ENCODE measurements at regions not wholly inside any gene's neighbourhood (a gene's known extent, or its start where the extent isn't known, plus 50 kb on each side); places are given as distances from the start of the nearest gene placed in this dataset.
A peak's percentile ranks its signal among the peaks of the same experiment; 100 is the strongest.

DNA sequence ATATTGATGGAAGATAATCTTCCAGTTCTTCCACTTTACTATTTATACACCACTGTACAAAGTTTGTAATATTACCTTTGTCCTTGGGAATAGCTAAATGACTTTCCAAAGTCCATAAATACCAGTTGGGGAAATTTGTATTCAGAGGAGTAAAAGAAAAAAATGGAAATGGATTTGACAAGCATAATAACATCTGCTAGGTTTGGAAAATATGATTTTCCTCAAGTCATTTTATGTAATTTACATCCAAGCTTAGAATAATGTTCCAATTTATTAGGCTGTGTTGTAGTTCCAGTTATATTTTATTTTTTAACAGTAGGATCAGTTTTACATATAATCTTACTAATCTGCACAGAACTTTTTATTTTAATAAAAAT, 563.0 kb upstream of the PKDCC start:
- DNase-seq (ENCODE audit: low read depth), result no peak
- no peak overlapping the region for H3K4me3 ChIP-seq (ENCODE audit: low read depth, low read length)
- TF ChIP-seq, protein P1, sequence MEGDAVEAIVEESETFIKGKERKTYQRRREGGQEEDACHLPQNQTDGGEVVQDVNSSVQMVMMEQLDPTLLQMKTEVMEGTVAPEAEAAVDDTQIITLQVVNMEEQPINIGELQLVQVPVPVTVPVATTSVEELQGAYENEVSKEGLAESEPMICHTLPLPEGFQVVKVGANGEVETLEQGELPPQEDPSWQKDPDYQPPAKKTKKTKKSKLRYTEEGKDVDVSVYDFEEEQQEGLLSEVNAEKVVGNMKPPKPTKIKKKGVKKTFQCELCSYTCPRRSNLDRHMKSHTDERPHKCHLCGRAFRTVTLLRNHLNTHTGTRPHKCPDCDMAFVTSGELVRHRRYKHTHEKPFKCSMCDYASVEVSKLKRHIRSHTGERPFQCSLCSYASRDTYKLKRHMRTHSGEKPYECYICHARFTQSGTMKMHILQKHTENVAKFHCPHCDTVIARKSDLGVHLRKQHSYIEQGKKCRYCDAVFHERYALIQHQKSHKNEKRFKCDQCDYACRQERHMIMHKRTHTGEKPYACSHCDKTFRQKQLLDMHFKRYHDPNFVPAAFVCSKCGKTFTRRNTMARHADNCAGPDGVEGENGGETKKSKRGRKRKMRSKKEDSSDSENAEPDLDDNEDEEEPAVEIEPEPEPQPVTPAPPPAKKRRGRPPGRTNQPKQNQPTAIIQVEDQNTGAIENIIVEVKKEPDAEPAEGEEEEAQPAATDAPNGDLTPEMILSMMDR (conservative IDR thresholded peaks at IDR 0.05; ENCODE audit: low read depth, low read length), result no peak

DNA sequence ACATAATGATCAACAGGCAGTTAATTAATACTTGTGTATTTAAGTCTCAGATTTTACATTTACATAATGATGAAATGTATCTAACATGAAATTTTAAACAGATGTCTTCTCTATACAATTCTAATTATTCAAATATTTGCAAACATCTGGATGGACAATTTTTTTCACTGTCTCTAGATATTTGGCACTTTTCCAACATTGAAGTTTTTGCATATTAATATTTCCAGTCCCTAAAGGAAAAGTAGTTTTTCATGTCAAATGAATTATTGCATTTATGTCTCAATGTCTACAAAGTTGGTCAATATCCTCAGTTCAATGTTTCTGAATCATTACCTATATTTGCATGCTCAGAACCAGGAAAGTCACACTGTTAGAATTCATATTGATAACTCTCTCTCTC, 560.9 kb upstream of the PKDCC start:
- DNase-seq (ENCODE audit: low read depth), result no peak
- TF ChIP-seq, protein P1 (conservative IDR thresholded peaks at IDR 0.05; ENCODE audit: low read depth, low read length), result no peak
- no peak overlapping the region for H3K4me3 ChIP-seq (ENCODE audit: low read depth, low read length)

DNA sequence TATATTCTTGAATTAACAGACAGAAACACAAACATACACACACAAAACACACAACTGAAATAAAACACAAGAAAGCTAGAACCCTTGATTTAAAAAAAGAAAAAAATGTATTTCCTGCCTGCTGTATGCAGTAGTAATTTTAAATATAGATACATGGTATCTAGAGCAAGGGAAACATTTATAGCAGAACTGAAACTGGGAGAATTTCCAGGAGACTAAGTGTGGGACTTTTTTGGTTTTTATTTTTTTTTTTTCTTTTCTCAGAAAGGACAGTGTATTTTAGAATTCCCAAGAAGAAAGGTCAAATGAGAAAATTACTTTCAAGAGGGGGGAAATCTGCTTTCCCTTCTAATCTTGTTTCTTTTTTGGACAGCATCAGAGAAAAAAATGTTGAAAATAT, 558.9 kb upstream of the PKDCC start:
- no peak overlapping the region for H3K4me3 ChIP-seq (ENCODE audit: low read depth, low read length)
- no peak for DNase-seq (ENCODE audit: low read depth)
- TF ChIP-seq, protein P1 (conservative IDR thresholded peaks at IDR 0.05; ENCODE audit: low read depth, low read length), result no peak

DNA sequence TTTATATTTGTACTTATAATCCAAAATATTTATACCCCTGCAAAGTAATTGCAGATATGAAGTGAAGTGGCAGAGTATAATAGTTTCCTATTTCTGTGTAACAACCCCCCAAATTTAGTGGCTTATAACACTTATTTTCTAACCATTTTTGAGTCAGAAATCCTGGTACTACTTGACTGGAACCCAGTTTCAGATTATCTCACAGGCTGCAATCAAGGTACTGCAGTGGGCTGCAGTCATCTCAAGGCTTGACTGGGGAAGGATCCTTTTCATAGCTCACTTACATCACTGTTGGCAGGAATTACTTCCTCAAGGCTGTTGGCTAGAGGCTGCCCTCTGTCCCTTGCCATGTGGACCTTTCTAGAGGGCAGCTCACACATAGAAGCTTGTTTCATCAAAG, 558.2 kb upstream of the PKDCC start:
- no peak for DNase-seq (ENCODE audit: low read depth)
- H3K4me3 ChIP-seq (ENCODE audit: low read depth, low read length), result no peak overlapping the region
- TF ChIP-seq, protein P1 (conservative IDR thresholded peaks at IDR 0.05; ENCODE audit: low read depth, low read length), result no peak

DNA sequence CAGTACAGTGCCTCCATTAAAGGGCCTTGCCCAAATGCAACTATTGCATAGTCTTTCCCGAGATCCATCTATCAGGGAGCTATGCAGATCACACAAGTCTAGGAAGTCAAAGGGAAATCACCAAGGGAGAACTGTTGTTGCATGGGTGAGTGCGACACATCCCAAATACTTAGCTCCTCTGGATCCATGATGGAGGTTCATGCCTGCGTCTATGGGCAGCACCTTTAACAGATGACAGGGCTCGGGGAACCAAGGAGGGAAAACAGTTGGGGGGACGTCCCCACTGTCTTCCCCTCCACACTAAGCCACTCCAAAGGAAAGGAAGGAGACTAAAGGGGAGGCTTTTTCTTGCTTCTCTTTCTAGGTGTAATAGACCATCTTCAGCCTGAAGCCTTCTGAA, 552.8 kb upstream of the PKDCC start:
- no peak overlapping the region for H3K4me3 ChIP-seq (ENCODE audit: low read depth, low read length)
- DNase-seq (ENCODE audit: low read depth), result no peak
- TF ChIP-seq, protein P1 (conservative IDR thresholded peaks at IDR 0.05; ENCODE audit: low read depth, low read length), result no peak

DNA sequence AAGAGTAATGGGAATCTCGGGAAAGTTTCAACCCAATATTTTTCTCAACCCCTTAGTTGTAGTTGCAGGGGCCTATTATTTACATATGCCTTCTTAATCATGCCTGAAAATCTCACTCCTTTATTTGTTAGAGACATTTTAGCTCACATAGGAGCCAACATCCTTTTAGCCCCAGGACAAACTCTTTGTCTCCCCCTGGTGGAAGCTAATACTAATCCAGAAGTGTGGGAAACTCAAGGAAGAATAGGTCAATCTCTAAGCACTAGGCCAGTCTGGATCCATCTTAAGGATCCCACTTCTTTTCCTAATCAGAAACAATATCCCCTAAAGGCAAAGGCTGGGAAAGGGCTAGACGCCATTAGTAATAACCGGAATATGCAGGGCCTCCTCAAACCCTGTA, 550.9 kb upstream of the PKDCC start:
- DNase-seq (ENCODE audit: low read depth), result no peak
- no peak overlapping the region for H3K4me3 ChIP-seq (ENCODE audit: low read depth, low read length)

DNA sequence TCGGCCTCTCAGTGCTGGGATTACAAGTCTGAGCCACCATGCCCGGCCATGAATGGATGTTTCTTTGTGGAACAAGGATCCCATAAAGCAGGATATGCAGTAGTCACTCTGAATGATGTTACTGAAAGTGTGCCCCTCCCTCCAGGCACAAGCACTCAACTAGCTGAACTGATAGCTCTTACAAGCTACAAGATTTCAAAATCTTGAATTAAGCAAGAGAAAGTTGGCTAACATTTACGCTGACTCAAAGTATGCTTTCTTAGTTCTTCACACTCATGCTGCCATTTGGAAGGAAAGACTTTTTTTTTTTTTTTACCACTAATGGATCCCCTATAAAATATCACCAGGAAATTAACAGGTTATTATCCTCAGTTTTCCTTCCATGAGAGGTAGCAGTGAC, 549.0 kb upstream of the PKDCC start:
- TF ChIP-seq, protein P1 (conservative IDR thresholded peaks at IDR 0.05; ENCODE audit: low read depth, low read length), result no peak
- no peak overlapping the region for H3K4me3 ChIP-seq (ENCODE audit: low read depth, low read length)
- DNase-seq (ENCODE audit: low read depth), result no peak

More for the DNA sequence above, 550.9 kb upstream of the PKDCC start:
- TF ChIP-seq, protein P1 (conservative IDR thresholded peaks at IDR 0.05; ENCODE audit: low read depth, low read length), result peak; percentile 39

Data from epithelial cell of proximal tubule (primary cell).